DMS53 (cell line): ENCODE measurements at regions not wholly inside any gene's neighbourhood (a gene's known extent, or its start where the extent isn't known, plus 50 kb on each side); places are given as distances from the start of the nearest gene placed in this dataset.
A peak's percentile ranks its signal among the peaks of the same experiment; 100 is the strongest.
"Not testable (repeated sequence)": the region's sequence is repeated elsewhere in the genome, so short reads cannot be mapped to it uniquely, and the experiment has no call there.

ENCODE experiments used
- DNase-seq: peaks from one replicate; lab custom pipeline; 2025; lab: John Stamatoyannopoulos, UW

- no peak for DNase-seq
Measured at GRCh38 chr18:30446605-30447004, 595.9 kb downstream of the DSC3 start.

GRCh38 chr18:30444544-30444943 is 598.0 kb downstream of the DSC3 start:
- no peak for DNase-seq

DNA sequence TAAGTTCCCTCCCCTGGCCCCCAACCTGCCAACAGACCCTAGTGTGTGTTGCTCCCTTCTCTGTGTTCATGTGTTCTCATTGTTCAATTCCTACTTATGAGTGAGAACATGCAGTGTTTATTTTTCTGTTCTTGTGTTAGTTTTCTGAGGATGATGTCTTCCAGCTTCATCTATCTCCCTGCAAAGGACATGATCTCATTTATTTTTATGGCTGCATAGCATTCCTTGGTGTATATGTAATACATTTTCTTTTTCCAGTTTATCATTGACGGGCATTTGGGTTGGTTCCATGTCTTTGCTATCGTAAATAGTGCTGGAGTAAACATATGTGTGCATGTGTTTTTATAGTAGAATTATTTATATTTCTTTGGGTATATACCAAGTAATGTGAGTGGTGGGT is 602.2 kb downstream of the DSC3 start:
- DNase-seq, result no peak

- no peak for DNase-seq
Measured at GRCh38 chr18:30439174-30439573, 603.4 kb downstream of the DSC3 start.

DNA sequence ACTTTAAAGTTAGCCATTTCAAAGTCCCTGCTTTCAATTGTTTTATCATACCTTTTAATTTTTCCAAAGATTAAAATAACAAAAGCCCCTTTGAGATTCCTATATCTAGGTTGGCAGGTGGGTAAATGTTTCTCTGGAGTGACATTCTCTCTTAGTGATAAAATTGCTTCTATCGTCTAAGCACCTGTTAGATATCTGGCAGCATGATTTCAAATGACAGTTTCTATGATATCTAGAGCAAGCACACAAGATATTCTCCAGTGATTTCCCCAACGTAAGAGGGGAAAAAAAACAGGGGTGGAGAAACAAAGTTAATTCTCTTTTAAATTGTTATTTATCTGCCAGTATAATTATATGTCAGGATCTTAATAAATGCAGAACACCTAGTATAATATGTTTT is 610.2 kb downstream of the DSC3 start:
- DNase-seq, result no peak

DNA sequence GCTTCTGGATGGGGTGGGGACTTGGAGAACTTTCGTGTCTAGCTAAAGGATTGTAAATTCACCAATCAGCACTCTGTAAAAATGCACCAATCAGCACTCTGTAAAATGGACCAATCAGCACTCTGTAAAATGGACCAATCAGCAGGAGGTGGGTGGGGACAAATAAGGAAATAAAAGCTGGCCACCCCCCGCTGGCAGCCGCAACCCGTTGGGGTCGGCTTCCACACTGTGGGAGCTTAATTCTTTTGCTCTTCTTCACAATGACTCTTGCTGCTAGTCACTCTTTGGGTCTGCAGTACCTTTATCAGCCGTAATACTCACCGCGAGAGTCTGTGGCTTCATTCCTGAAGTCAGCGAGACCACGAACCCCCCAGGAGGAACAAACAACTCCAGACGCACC is 623.1 kb downstream of the DSC3 start:
- not testable (repeated sequence) for DNase-seq

GRCh38 chr18:30415903-30416302 is 626.6 kb downstream of the DSC3 start:
- DNase-seq, result no peak

- DNase-seq, result peak; percentile 8
Measured at GRCh38 chr18:30409120-30409519, 633.4 kb downstream of the DSC3 start.

DNA sequence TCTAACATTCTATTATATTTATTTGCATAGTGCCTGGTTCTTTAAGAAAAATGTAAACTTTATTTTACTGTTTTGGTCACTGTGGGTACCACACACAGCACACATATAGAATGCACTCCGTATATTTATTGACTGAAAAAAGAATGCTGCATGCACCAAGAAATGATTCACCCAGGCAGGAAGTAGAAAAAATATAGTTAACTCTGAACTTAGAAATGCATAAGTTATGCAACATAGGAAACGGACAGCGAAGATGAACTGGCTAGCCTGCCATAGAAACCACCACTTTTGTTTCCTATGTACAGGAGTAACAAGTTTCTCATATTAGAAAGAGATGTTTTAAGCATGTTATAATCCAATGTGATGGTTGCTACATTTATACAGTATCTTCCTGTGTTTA is 635.8 kb downstream of the DSC3 start:
- no peak for DNase-seq

DNA sequence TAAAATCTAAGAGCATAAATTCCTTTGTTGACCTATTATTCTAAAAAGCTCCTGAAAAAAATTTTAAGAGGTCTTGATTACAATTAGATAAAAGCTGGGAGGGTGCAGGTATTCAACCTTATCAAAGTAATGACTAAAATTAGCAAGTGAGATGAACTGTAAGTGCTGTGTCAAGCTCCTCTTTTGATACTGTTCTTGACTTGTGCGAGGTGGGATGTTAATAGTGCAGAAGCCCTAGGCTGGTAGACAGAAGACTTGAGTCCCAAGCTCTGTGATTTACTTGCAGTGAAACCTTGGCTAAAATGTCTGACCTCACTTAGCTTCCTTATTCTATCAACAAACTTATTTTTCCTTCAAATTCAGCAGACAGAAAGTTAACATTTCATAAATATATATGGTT is 637.5 kb downstream of the DSC3 start:
- no peak for DNase-seq

DNA sequence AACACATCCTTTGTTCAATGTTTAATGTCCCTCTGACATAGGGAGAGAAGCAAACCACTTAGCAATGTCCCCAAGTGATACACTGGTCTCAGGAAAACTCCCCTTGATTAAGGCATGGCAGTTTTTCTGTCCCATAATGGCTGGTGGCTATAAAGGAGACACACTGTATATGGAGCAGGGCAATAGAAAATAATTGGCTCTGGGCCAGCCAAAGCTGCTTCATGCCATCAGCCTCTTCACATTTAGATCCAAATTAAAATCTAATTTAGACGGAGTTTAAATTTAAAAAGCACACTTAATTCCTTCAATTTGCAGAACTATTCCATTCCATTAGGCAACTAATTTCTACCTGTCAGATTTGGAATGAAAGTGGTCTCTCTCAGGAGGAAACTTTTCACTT is 638.1 kb downstream of the DSC3 start:
- DNase-seq, result peak; percentile 1

DNA sequence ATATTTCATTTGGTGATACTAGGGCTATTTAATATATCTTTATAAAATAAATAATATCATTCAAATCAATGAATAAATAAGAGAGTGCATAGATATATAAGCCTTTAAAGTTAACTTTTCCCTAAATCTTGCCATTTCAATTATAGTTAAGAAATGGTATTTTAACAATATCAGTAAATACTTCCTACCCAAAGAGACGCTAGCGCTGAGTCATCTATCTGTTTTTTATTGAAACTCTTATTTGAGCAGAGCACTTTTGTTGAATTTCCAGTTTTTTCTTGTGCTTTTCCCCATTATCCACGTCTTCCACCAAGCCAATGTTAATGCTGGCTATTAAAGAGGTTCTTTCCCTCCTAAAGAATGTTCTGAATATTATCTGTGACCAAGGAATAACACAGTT is 639.3 kb downstream of the DSC3 start:
- DNase-seq, result no peak

- no peak for DNase-seq
Measured at GRCh38 chr18:30387401-30387800, 655.1 kb downstream of the DSC3 start.

GRCh38 chr18:30386624-30387023 is 655.9 kb downstream of the DSC3 start:
- no peak for DNase-seq

DNA sequence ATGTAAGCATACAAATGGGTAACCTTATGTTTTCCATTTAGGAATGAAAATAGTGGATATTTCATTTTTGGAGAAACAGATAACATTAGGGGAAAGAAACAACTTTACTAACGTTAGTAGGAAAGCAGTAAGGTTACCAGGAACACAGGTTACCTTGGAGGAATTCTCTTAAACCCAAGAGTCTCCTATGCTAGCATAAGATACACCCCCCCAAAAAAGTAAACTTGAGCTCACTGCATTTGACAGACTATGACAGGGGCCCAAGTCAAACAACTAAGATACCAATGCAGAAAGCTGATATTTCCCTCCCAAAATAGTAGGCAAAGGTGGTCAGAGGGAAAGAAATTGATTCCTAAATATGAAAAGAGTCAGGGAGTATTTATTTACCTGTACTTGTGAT is 656.9 kb downstream of the DSC3 start:
- no peak for DNase-seq

GRCh38 chr18:30381826-30382225 is 660.7 kb downstream of the DSC3 start:
- DNase-seq, result no peak

- DNase-seq, result no peak
Measured at GRCh38 chr18:30378097-30378496, 664.4 kb downstream of the DSC3 start.

- DNase-seq, result peak; percentile 67
Measured at GRCh38 chr18:30376515-30376914, 666.0 kb downstream of the DSC3 start.

- DNase-seq, result no peak
Measured at GRCh38 chr18:30361864-30362540, 680.5 kb downstream of the DSC3 start.

DNA sequence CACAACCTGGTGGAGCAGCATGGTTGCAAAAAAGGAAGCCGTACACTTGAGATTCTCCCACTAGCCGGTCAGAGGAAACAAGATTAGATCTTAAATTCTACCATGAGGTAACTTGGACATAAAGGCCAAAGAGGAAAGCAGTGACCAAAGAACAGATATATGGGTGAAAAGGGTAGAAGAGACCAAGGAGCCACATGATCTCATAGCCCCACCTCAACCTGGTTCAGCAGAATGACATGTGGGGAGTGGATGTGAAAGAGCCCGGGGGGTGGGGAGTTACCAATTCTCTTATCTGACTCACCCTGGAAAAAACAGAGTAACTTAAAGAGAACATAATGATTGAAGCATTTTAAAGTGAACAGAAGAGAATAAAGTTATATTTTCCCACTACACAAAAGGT is 683.0 kb downstream of the DSC3 start:
- DNase-seq, result no peak

- DNase-seq, result peak; percentile 5
Measured at GRCh38 chr18:30358555-30358954, 684.0 kb downstream of the DSC3 start.

- no peak for DNase-seq
Measured at GRCh38 chr18:30352551-30353168, 689.9 kb downstream of the DSC3 start.

DNA sequence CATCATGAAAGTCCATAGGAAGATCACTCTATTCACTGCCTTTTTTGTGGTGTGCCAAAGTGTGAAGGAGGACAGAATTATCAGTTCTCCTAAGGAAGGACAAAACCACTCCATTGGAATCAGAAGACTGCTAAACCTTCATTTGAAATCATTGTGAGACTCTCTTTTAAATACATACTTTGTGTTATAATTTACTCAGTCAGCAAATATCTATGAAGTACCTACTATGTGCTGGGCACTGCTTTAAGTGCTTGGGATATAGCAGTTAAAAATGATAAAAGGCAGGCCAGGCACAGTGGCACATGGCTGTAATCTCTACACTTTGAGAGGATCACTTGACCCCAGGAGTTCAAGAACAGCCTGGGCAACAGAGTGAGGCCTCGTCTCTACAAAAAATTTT is 692.3 kb downstream of the DSC3 start:
- DNase-seq, result no peak

DNA sequence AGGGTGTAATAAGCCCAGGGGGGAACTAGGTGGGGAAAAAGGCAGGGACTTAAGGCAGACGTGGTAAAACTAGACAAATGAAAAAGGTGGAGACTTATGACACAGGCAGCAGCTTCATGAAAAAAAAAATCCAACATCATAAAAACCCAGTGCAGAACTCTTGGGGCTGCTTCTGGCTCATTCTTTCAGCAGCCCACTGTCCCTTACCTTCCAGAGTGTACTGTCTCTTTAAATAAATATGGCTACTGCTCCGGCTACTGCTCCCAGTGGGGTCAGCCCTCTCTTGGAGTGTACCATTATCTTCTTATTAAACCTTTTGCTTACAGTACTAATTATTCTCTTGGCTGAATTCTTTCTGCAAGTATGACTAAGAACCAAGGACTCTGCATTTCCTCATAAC is 699.5 kb downstream of the DSC3 start:
- no peak for DNase-seq
